HG02798 (cell line): ENCODE measurements at regions not wholly inside any gene's neighbourhood (a gene's known extent, or its start where the extent isn't known, plus 50 kb on each side); places are given as distances from the start of the nearest gene placed in this dataset.

ENCODE experiments used
- ATAC-seq: cut with Tn5 transposase; IDR thresholded peaks from one replicate; pipeline ENCODE4 v1.9.1; 2021; ENCODE audit warnings: mild to moderate bottlenecking; ENCODE audit not compliant: unreplicated experiment, poor library complexity

DNA sequence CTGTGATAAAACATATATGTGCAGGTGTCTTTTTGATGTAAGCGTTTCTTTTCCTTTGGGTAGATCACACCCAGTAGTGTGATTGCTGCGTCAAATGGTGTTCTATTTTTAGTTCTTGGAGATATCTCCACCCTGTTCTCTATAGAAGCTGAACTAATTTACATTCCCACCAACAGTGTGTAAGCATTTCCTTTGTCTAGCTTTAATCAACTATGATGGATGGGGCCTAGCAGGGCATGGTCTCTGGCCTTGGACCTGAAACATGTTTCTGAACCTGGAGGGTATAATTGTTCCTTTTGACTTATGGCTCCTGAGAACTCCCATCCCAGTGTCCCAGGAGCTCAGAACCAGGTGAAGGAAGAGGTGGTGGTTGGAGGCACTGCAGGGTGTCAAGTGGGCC lies 93.9 kb downstream of the HAPSTR1 start:
- no peak for ATAC-seq

DNA sequence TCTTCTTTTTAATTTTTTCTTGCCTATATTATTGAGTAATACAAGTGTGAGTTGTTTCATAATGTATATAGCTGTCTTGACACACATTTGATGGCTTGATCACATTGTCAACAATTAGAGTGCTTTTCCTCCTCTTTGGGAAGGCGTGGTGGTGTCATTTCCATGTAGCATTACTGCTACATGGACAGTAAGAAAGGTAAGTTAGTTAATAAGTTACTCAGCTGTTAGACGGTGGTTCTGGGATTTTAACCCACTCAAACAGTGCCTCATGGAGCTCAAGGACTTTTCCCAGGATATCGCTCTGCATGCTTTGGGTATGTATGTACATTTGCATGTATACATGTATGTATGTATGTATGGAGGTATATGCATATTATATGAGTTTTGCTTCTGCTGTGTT lies 94.6 kb downstream of the HAPSTR1 start:
- ATAC-seq, result no peak

DNA sequence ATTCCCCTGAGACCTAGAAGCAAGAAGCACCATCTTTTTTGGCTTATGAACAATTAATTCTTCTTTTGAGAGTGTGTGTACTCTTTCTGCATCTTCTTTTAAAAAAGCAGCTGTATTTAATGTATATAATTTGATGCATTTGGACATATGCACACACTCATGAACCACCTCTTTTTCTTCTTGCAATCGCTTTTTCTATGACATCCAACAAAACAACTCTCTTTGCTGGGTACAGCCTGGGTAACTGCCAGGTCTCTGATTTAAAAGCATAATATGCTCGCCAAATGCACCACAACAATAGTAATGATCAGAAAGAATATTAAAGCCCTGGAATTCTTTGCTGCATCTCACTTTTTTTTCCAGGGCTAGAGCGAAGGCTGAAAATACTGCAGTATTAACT lies 97.3 kb downstream of the HAPSTR1 start:
- ATAC-seq, result no peak

DNA sequence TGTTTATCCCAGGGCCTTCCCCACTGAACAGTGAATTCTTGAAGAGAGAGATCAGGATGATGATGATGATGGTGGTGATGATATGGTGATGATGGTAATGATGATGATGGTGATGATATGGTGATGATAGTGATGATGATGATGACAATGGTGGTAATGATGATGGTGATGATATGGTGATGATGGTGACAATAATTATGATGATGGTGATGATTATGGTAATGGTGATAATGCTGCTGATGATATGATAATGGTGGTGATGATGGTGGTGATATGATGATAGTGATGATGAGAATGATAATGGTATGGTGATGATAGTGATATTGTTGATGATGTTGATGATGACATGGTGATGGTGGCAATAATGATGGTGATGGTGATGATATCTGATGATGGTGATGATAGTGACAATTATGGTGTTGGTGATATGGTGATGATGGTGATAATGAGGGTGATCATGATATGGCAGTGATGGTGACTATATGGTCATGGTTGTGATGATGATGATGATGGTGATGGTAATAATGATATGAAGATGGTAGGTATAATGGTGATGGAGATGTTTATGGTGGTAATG lies 99.9 kb downstream of the HAPSTR1 start:
- ATAC-seq, result no peak

DNA sequence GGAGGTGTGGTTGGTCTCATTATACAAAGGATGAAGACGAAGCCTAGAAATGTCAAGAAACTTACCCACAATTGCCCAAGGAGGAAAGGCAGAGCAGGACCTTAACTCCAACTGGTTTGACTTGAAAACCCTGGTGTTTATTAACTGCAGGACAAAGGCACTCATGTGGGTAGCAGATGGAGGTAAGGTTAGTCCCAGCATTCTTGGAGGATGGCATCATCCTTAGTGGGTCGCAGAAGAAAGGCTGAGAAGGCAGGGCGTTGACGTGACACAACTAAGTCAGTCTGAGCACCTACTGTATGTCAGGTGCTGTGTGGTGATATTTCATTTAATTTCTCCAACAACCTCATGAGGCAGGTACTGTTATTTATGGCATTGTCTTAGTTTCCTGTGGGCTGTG lies 101.3 kb downstream of the HAPSTR1 start:
- no peak for ATAC-seq

DNA sequence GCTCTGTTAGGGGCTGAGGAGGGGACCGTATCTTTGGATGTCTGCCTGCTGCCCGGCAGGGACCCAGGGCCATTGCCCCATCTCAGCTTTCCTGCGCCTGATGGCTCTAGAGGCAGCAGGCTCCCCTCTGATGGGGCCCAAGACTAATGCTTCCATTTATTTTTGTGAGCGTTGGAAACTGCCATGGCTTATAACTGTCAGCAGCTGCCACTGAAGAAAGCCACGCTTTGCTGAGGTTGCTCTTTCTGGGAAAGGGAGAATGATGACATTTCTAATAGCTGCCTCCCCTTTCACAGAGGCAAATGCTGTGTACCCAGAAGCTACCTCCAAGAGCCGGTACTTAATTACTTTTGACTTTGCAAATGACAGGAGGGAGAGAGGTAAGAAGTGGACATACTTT lies 103.8 kb downstream of the HAPSTR1 start:
- no peak for ATAC-seq

DNA sequence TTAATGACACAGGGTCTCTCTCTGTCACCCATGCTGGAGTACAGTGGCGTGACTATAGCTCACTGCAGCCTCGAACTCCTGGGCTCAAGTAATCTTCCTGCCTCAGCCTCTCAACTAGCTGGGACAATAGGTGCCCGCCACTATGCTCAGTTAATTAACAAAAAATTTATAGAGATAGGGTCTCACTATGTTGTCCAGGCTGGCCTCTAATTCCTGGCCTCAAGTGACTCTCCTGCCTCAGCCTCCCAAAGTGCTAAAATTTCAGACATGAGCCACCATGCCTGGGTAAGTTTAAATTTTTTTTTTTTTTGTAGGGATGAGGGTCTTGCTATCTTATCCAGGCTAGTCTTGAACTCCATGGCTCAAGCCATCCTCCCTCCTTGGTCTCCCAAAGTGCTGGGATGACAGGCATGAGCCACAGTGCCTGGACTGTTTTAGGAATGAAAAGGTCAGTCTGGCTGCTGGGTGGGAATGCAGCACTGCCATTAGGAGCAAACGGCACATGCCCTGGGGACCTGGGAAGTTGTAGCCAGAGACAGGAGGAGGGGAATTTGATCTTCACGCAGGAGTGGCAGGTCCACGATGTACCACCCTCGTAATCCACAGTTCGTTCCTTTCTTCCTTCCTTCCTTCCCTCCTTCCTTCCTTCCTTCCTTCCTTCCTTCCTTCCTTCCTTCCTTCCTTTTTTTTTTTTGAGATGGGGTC lies 106.7 kb downstream of the HAPSTR1 start:
- ATAC-seq, result no peak

DNA sequence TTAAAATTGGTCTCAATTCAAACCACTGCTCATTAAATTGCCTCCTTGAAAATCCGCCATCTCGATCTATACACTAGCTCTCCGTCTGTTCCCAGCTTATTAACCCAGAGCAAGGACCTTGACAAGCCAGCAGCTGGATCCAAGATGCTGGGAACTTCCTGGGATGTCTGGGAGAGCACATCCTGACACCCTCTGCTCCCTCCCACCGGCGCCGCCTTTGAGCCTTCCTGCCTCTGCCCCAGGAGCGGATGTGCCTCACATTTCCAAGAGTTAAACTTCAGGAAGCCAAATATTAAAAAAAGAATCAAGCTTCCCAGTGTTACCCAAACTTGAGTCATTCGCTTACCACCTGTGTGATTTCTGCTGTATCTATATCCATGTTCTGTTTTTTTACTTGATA lies 107.9 kb downstream of the HAPSTR1 start:
- no peak for ATAC-seq

DNA sequence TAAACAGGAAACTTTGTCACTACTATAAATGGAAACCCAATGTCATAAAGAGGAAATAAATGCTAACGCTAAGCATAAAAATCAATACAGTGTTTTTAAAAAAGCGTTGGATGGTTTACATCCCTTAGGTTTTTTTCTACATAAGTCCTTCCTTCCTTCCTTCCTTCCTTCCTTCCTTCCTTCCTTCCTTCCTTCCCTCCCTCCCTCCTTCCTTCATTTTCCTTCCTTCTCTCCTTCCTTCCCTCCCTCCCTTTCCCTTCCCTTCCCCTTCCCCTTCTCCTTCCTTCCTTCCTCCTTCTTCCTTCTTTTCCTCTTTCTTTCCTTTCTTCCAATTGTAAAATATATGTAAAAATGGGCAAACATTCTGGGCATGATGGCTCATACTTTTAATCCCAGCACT lies 108.3 kb downstream of the HAPSTR1 start:
- no peak for ATAC-seq

DNA sequence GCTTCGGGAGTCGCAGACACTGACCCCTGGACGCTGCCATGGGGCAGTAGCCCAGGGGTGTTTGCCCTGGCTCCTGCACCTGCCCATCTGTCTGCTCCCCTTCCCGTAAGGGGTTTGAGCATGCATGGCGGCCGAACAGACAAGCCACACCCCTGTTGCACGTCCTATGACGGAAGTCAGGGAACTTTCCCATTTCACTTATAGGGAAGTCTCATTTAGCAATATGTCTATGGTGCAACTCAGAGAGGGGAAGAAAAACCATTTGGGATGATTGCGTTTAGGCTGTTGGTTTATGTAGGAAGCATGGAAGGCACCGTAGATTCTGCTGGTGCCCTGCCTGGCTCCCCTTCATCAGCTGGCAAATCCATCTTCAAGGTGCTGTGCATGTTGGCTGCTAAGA lies 112.5 kb downstream of the HAPSTR1 start:
- no peak for ATAC-seq

DNA sequence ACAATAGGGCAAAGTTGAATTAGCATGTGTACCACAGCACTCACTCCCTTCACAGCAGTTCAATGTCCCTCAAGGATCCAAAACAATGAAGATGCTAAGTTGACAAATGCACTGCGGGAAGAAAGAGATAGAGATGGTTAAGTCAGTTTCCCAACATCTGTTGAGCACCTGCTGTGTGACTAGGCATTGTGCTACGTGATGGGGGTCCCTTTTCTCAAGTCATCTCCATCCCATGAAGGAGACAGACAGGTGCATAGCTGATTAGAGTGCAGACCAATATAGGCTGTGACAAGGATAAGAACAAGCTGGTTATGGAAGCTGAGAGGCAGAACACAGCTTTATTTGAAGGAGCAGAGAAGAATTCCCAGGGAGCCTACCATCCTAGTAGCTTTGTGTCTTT lies 114.2 kb downstream of the HAPSTR1 start:
- ATAC-seq, result no peak

DNA sequence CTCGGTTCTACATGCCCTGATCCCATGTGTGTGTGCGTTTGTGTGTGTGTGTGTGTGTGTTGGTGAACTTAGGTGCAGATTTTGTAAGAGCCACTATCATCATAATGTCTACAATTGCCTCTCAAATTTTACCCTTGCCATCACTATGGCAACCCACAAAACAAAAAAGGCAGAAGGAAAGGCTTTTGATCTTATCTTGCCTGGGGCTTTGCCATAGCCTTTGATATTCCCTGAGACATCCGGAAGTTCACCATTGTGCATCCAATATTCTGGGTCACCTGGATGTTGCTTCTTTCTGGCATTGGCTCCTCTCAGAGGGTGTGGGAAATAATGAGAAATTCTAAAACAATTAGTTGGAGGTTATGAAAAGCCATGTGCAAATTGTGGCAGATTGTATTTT lies 114.7 kb downstream of the HAPSTR1 start:
- no peak for ATAC-seq

DNA sequence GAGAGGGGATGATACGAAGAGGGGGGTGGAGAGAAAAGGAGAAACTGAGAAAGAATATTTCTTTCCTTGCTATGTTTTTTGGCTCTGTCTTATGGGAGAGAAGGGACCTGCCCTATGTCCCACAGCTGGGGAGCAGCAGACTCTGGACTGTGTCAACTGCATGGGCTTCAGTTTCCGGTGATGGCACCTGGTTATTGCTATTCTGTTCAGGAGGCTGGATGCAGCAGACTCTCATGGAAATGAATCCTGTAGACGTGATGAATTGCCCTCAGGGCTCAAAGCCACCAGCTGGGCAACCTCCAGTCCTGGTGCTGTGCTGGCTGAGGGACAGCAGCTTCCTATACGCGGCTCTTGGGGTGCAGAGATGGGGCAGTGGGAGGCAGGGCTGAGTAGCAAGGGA lies 121.2 kb downstream of the HAPSTR1 start:
- no peak for ATAC-seq

DNA sequence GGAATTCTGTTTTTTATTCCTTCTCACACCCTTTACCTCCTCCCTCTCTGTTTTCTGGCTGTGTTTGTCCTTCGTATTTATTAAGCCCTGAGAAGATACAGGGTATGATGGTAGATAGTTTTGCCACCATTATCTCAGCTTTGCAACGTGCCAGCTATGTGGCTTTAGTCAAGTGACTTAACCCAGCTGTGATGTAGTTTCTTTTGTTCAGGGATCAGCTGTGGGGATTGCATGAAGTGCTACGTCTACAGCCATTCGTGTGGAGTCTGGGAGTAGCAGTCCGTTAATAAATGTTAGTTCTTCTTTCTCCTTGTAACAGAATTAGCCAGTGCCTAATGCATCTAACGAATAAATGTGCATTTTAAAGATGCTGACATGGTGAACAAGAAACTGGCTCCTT lies 128.4 kb downstream of the HAPSTR1 start:
- ATAC-seq, result no peak

DNA sequence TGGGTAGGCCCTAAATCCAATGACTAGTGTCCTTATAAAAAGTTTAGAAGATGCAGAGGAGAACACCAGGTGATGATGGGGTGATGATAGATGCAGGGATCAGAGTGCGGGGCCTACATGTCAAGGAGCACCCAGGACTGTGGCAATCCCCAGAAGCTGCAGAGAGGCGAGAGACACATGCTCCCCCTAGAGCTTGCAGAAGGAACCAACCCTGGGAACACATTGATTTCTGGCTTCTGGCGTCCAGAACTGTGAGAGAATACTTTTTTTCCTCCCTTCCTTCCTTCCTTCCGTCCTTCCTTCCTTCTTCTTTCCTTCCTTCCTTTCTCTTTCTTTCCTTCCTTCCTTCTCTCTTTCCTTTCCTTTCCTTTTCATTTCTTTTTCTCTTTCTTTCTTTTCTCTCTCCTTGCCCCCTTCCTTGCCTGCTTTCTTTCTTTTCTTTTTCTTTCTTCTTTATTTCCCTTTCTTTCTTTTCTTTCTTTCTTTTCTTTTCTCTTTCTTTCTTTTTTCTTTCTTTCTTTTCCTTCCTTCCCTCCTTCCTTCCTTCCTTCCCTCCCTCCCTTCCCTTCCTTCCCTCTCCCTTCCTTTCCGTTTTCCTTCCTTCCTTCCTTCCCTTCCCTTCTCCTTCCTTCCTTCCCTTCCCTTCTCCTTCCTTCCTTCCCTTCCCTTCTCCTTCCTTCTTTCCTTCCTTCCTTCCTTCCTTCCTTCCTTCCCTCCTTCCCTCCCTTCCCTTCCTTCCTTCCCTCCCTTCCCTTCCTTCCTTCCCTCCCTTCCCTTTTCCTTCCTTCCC lies 134.3 kb downstream of the HAPSTR1 start:
- ATAC-seq, result no peak

DNA sequence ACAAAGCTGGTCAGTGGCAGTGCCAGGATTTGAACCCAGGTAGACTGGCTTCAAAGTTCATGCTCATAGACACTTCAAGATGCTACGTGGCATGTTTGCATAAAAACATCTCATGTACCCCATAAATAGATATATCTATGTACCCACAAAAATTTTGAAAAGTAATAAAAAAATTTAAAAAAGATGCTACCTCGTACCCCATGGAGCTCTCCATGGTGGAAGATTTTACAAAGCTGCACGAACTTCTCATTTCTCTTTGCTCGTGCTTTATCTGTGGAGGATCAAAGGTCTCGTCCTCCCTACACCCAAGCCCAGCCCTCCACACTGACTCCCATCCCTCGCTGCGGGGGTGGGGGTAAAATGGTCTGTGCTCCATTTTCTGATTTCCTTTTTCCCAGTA lies 135.5 kb downstream of the HAPSTR1 start:
- no peak for ATAC-seq

DNA sequence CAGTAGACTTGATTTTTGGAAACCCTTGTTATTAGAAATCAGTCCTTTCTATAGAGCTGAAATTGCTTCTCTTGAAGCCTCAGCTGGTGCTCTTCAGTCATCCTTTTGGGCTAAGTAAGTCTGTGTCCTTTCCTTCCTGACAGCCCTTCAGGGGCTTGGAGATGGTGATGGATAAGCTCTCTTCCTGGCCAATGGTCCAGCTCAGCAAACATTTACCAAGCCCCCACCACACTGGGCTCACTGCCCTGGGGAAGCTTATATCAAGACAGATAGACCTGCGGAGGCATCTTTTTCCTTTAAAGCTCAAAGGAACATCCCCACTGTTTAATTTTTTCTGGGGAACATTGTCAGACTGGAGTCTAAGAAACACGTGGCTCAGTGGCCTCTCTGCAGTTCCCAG lies 139.6 kb downstream of the HAPSTR1 start:
- ATAC-seq, result no peak

DNA sequence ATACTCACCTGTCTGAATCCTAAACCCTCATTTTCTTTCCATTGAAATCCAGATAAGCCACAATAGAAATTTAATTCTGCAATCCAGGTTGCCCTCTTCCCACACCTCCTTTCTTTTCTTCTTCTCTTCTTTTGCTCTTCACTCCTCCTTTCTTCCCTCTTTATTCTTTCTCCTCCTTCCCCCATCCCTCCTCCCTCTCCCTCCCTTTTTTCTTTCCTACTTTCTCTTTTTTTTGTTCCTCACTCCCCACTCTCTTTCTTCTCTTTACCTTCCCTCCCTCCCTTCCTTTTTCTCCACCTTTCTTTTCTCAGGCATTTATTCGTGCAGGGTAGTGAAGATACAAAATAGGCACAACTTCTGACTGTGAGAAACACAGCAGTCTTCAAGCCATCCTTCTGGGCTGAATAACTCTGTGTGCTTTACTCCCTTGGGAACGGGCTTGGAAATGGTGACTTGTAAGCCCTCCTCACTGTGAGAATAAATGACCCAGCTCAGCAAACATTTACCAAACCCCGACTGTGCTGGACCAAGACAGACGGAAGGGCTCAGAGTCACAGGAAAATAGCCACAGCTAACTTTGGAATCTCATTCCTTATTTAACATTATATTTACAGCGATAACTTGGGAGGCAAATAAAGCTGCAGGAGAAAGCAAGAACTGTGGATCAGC lies 140.8 kb downstream of the HAPSTR1 start:
- ATAC-seq, result no peak

DNA sequence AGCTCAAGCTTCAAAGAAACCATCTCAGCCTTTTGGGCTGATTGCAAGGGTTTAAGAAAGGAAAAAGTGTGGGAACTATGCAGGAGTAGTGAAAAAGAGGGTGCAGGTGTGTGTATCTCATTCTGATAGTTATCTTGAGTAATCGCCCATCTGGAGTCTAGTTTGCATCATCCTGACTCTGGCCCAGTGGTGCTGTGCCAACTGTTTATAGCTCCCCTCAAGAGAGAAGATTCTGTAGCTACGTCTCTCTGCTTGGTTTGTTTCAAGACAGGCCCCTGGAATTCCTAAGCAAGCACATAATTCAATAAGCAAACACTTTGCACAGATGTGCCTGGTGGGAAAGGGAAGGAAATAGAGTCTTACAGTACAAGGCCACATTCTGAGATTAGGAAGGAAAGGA lies 144.4 kb downstream of the HAPSTR1 start:
- no peak for ATAC-seq

DNA sequence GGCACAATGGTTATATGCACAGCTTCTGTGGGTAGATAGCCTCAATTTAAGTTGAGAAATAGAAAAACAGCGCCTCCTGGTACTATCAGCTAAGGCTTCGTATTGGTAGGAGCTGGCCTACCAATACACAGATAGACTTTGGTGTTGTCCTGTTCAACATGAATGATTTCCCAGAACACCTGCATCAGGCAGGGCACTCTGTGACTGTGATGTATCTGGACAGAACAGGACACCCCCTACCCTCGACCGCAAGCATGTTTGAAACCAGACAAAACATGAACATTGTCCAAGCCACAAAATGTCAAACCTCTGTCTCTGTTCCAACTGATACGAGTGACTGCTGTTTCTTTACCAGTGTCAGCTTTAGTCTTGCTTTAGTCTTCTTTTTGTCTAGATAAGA lies 144.9 kb downstream of the HAPSTR1 start:
- no peak for ATAC-seq

DNA sequence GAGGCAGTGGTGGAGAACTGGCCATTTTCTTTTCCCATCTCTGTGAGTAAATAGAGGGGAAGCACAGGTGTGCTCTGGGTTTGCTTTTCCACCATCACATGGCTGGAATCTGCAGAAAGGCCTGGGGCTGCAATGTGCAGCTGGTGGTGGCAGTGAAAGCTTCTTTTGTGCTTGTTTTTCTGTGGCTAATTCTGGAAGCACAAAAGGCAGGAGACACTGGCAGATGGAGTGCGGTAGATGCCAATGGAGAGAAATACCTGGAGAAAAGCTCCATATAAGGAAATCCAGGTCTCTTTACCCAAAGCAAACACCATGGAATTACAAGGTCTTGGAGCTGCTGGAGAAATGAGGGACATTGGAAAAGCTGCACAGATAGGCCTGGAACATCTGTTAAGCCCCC lies 146.9 kb downstream of the HAPSTR1 start:
- no peak for ATAC-seq
